ENCODE measurements at regions not wholly inside any gene's neighbourhood (a gene's known extent, or its start where the extent isn't known, plus 50 kb on each side); places are given as distances from the start of the nearest gene placed in this dataset.

- no peak for ATAC-seq
- WGBS, 2 donors: 57 to 82% methylated on average over 1 of the region's 1 CpG
- no peak for TF ChIP-seq CTCF (IDR thresholded peaks at IDR 0.05)
- TF ChIP-seq POLR2A (IDR thresholded peaks at IDR 0.05): no peak
- H3K27me3 ChIP-seq: no peaks in the 10 kb centered on the region
- H3K36me3 ChIP-seq (replicated peaks in 1 of 2; ENCODE audit: insufficient read depth in 1 of 2, low read depth in 2 of 2): no peaks in the 10 kb centered on the region
- no peak for DNase-seq
- no peaks in the 10 kb centered on the region for H3K4me1 ChIP-seq
- no peak overlapping the region for H3K27ac ChIP-seq
- intact Hi-C loops (cut with DNase I): no loop called here
- H3K9me3 ChIP-seq: no peaks in the 10 kb centered on the region
- no peak overlapping the region for H3K4me3 ChIP-seq
Observed at GRCh38 chr9:120153258-120153657, 426.7 kb downstream of the CDK5RAP2 start.

- H3K27me3 ChIP-seq: no peaks in the 10 kb centered on the region
- DNase-seq: no peak
- no peak overlapping the region for H3K27ac ChIP-seq
- ATAC-seq: no peak
- TF ChIP-seq CTCF (IDR thresholded peaks at IDR 0.05) (no peak), POLR2A (IDR thresholded peaks at IDR 0.05) (no peak)
- H3K36me3 ChIP-seq (replicated peaks in 1 of 2; ENCODE audit: insufficient read depth in 1 of 2, low read depth in 2 of 2): no peaks in the 10 kb centered on the region
- intact Hi-C loops (cut with DNase I): no loop called here
- 8 to 28% methylated on average over 2 to 4 of the region's 4 CpGs for WGBS, 2 donors
- H3K4me1 ChIP-seq: no peaks in the 10 kb centered on the region
- no peaks in the 10 kb centered on the region for H3K9me3 ChIP-seq
- H3K4me3 ChIP-seq: no peak overlapping the region
Observed at GRCh38 chr9:120152295-120152694, 427.7 kb downstream of the CDK5RAP2 start.

DNA sequence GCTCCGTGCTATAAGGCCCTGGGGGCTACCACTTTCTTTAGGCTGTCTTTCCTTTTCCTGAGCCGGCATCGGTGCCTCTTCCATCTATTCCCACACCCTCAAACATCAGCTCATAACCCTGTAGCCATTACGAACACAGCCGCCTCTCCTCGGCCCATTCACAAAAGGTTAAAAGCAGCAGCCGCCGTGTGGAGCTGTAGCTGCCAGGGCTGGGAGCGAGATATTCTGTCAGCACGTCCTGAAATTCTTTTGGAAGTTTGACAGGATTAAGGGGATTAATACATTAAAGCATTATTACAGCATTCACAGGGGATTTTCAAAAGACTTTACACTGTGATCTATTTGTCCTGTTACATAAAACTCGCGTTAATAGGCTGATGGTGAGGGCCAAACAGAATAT, 428.2 kb downstream of the CDK5RAP2 start:
- intact Hi-C loops (cut with DNase I): no loop called here
- no peak for TF ChIP-seq CTCF (IDR thresholded peaks at IDR 0.05)
- no peak for TF ChIP-seq POLR2A (IDR thresholded peaks at IDR 0.05)
- no peak overlapping the region for H3K4me3 ChIP-seq
- 25 to 27% methylated on average over 12 of the region's 12 CpGs for WGBS, 2 donors
- H3K27me3 ChIP-seq: no peaks in the 10 kb centered on the region
- H3K27ac ChIP-seq: no peak overlapping the region
- H3K4me1 ChIP-seq: no peaks in the 10 kb centered on the region
- no peak for DNase-seq
- H3K36me3 ChIP-seq (replicated peaks in 1 of 2; ENCODE audit: insufficient read depth in 1 of 2, low read depth in 2 of 2): no peaks in the 10 kb centered on the region
- no peaks in the 10 kb centered on the region for H3K9me3 ChIP-seq
- ATAC-seq: no peak

- intact Hi-C loops (cut with DNase I): no loop called here
- H3K9me3 ChIP-seq: no peaks in the 10 kb centered on the region
- no peak overlapping the region for H3K27ac ChIP-seq
- ATAC-seq (no peak), DNase-seq (no peak)
- H3K27me3 ChIP-seq: no peaks in the 10 kb centered on the region
- TF ChIP-seq POLR2A (IDR thresholded peaks at IDR 0.05) (no peak), CTCF (IDR thresholded peaks at IDR 0.05) (no peak)
- H3K36me3 ChIP-seq (replicated peaks in 1 of 2; ENCODE audit: insufficient read depth in 1 of 2, low read depth in 2 of 2): no peaks in the 10 kb centered on the region
- H3K4me3 ChIP-seq: no peak overlapping the region
- no peaks in the 10 kb centered on the region for H3K4me1 ChIP-seq
- WGBS, 2 donors: 72 to 85% methylated on average over 3 of the region's 3 CpGs
Observed at GRCh38 chr9:120151149-120151548, 428.8 kb downstream of the CDK5RAP2 start.

DNA sequence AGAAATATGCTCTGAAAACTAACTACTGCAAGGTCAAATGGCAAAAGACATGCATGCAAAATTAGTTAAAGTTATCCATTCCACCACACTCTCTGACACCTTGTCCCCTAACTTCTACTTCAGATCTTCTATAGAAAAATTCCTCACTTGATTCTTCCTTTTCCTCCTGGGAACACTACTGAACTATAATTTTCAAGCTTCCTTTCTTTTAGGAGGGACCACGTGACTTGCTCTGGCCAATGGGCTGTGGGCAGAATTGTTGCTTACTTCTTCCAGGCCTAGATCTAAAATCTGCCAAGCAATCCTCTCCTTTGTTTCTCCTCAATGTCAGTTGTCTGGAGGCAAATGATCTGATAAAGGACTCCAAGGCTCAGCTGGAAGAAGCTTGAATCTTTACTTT, 441.0 kb downstream of the CDK5RAP2 start:
- ATAC-seq (no peak), DNase-seq (no peak)
- Histone ChIP-seq H3K36me3 (replicated peaks in 1 of 2; ENCODE audit: insufficient read depth in 1 of 2, low read depth in 2 of 2) (no peaks in the 10 kb centered on the region), H3K4me1 (no peaks in the 10 kb centered on the region), H3K9me3 (peaks cover 0 to 9% (median 0%) of the 10 kb centered on the region in 3 donors), H3K27me3 (no peaks in the 10 kb centered on the region), H3K4me3 (no peak overlapping the region), H3K27ac (no peak overlapping the region)
- TF ChIP-seq POLR2A (IDR thresholded peaks at IDR 0.05) (no peak), CTCF (IDR thresholded peaks at IDR 0.05) (no peak)
- 54 to 56% methylated on average over 1 of the region's 1 CpG for WGBS, 2 donors
- intact Hi-C loops (cut with DNase I): no loop called here
